ENCODE measurements at regions not wholly inside any gene's neighbourhood (a gene's known extent, or its start where the extent isn't known, plus 50 kb on each side); places are given as distances from the start of the nearest gene placed in this dataset.

DNA sequence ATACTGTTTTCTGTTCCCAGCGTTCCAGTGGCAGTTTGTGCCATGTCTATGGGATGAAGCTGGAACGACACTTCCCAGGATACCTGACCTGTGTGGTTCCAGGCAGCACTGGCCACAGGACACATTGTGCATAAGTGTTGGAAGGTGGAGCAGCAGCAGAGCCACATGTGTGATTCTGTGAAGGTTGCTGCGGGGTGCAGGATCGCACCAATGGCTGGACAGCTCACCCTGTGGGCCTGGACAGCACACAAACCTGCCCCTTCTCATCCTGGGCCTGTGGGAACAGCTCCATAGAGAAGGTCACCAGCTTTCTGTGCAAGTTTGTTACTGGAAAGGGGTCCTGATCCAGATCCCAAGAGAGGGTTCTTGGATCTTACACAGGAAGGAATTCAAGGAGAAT, 252.2 kb upstream of the RAB6C start:
- no peaks in the 10 kb centered on the region for H3K27me3 ChIP-seq (ENCODE audit: control insufficient read depth in 1 of 2, insufficient read depth in 2 of 2, low read length in 2 of 2)
- Mint-ChIP-seq H3K9me3 (no peaks in the 10 kb centered on the region), H3K36me3 (ENCODE audit: low read depth) (no peaks in the 10 kb centered on the region), H3K4me1 (ENCODE audit: low read depth) (no peaks in the 10 kb centered on the region), H3K4me3 (no peak overlapping the region), H3K27me3 (no peaks in the 10 kb centered on the region), H3K27ac (no peak overlapping the region)
- CTCF ChIA-PET = no interaction called here
- no peaks in the 10 kb centered on the region for H3K4me1 ChIP-seq (ENCODE audit: insufficient read depth, low read length)
- no peak for TF ChIP-seq CTCF (IDR thresholded peaks at IDR 0.05)
- H3K36me3 ChIP-seq (ENCODE audit: insufficient read depth, low read length) = no peaks in the 10 kb centered on the region
- ATAC-seq (ENCODE audit: poor library complexity) (no peak), DNase-seq (no peak)
- POLR2A ChIA-PET = no interaction called here
- H3K27ac ChIP-seq (ENCODE audit: low read depth in 1 of 2, low read length in 2 of 2) = no peak overlapping the region
- intact Hi-C loops (cut with DNase I, micrococcal nuclease) = no loop called here
- H3K9me3 ChIP-seq (ENCODE audit: control insufficient read depth in 1 of 2, insufficient read depth in 1 of 2, low read length in 2 of 2) = peaks cover 0 to 4% of the 10 kb centered on the region in 2 experiments
- no peak overlapping the region for H3K4me3 ChIP-seq (ENCODE audit: low read length)

DNA sequence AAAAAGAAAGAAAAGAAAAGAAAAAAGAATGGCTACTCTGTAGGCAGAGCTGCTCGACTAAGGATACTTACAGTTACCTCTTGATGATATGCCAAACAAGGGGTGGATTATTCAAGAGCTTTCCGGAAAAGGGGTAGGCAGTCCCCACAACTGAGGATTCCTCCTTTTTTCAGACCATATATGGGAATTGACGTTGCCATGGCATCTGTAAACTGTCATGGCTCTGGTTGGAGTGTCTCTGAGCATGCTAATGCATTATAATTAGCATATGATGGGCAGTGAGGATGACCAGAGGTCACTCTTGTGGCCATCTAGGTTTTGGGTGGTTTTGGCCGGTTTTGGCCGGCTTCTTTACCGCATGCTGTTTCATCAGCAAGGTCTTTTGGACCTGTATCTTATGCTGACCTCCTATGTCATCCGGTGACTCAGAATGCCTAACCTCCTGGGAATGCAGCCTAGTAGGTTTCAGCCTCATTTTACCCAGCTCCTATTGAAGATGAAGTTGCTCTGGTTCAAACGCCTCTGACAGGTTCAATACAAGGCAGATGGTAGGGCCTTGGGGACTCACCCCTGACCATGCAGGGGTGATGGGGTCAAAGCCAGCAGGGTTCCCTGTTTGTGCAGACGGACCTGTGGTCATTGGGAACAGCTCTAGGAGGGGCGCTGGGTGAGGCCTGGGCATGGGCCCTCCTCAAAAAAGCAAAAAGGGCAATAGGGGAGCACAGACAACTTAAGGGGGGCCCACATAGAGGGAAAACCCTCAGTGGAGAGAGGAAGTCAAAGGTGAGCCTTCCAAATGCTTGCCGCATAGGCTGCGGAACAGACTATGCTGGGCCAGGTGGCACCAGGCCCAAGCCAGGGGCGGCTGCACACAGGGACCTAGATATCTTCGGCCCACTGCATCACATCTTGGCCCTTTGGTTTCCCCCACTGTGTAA, 251.2 kb upstream of the RAB6C start:
- Mint-ChIP-seq H3K4me3 (no peak overlapping the region), H3K4me1 (ENCODE audit: low read depth) (no peaks in the 10 kb centered on the region), H3K27me3 (no peaks in the 10 kb centered on the region), H3K27ac (no peak overlapping the region), H3K36me3 (ENCODE audit: low read depth) (no peaks in the 10 kb centered on the region), H3K9me3 (no peaks in the 10 kb centered on the region)
- ChIA-PET CTCF (no interaction called here), POLR2A (no interaction called here)
- H3K9me3 ChIP-seq (ENCODE audit: control insufficient read depth in 1 of 2, insufficient read depth in 1 of 2, low read length in 2 of 2) = peaks cover 0 to 4% of the 10 kb centered on the region in 2 experiments
- no peak overlapping the region for H3K4me3 ChIP-seq (ENCODE audit: low read length)
- intact Hi-C loops (cut with DNase I, micrococcal nuclease) = no loop called here
- TF ChIP-seq CTCF (IDR thresholded peaks at IDR 0.05) = no peak
- no peaks in the 10 kb centered on the region for H3K36me3 ChIP-seq (ENCODE audit: insufficient read depth, low read length)
- DNase-seq (no peak), ATAC-seq (ENCODE audit: poor library complexity) (no peak)
- H3K27ac ChIP-seq (ENCODE audit: low read depth in 1 of 2, low read length in 2 of 2) = no peak overlapping the region
- H3K4me1 ChIP-seq (ENCODE audit: insufficient read depth, low read length) = no peaks in the 10 kb centered on the region
- H3K27me3 ChIP-seq (ENCODE audit: control insufficient read depth in 1 of 2, insufficient read depth in 2 of 2, low read length in 2 of 2) = no peaks in the 10 kb centered on the region

GRCh38 chr2:129729011-129729410, 250.5 kb upstream of the RAB6C start:
- intact Hi-C loops (cut with DNase I, micrococcal nuclease) = no loop called here

More at GRCh38 chr2:129729011-129729410, 250.5 kb upstream of the RAB6C start:
- TF ChIP-seq CTCF (IDR thresholded peaks at IDR 0.05) = no peak
- Mint-ChIP-seq H3K4me1 (ENCODE audit: low read depth) (no peaks in the 10 kb centered on the region), H3K27ac (no peak overlapping the region), H3K27me3 (no peaks in the 10 kb centered on the region), H3K9me3 (no peaks in the 10 kb centered on the region), H3K36me3 (ENCODE audit: low read depth) (no peaks in the 10 kb centered on the region), H3K4me3 (no peak overlapping the region)
- Histone ChIP-seq H3K27ac (ENCODE audit: low read depth in 1 of 2, low read length in 2 of 2) (no peak overlapping the region), H3K36me3 (ENCODE audit: insufficient read depth, low read length) (no peaks in the 10 kb centered on the region), H3K27me3 (ENCODE audit: control insufficient read depth in 1 of 2, insufficient read depth in 2 of 2, low read length in 2 of 2) (no peaks in the 10 kb centered on the region), H3K4me1 (ENCODE audit: insufficient read depth, low read length) (no peaks in the 10 kb centered on the region), H3K9me3 (ENCODE audit: control insufficient read depth in 1 of 2, insufficient read depth in 1 of 2, low read length in 2 of 2) (no peaks in the 10 kb centered on the region), H3K4me3 (ENCODE audit: low read length) (no peak overlapping the region)
- DNase-seq = no peak
- POLR2A ChIA-PET = no interaction called here
- CTCF ChIA-PET = no interaction called here
- no peak for ATAC-seq (ENCODE audit: poor library complexity)

Data from CD4-positive, alpha-beta T cell (primary cell).